ENCODE measurements at regions not wholly inside any gene's neighbourhood (a gene's known extent, or its start where the extent isn't known, plus 50 kb on each side); places are given as distances from the start of the nearest gene placed in this dataset.
"Not testable (repeated sequence)": the region's sequence is repeated elsewhere in the genome, so short reads cannot be mapped to it uniquely, and the experiment has no call there.

- ATAC-seq = no peak
Observed at GRCh38 chr13:43946281-43946680, 66.6 kb downstream of the LACC1 start.

- ATAC-seq = no peak
Observed at GRCh38 chr13:43947897-43948458, 68.3 kb downstream of the LACC1 start.

- no peak for ATAC-seq
Observed at GRCh38 chr13:43953370-43953769, 73.7 kb downstream of the LACC1 start.

- not testable (repeated sequence) for ATAC-seq
Observed at GRCh38 chr13:43956975-43957374, 77.3 kb downstream of the LACC1 start.

GRCh38 chr13:43959291-43959690, 79.6 kb downstream of the LACC1 start:
- no peak for ATAC-seq

GRCh38 chr13:43961909-43962308, 82.2 kb downstream of the LACC1 start:
- no peak for ATAC-seq

GRCh38 chr13:43963726-43964125, 84.0 kb downstream of the LACC1 start:
- no peak for ATAC-seq

GRCh38 chr13:43964698-43965458, 85.2 kb downstream of the LACC1 start:
- ATAC-seq = no peak

- no peak for ATAC-seq
Observed at GRCh38 chr13:43965459-43965845, 85.7 kb downstream of the LACC1 start.

GRCh38 chr13:43968251-43968942, 88.7 kb downstream of the LACC1 start:
- not testable (repeated sequence) for ATAC-seq

- not testable (repeated sequence) for ATAC-seq
Observed at GRCh38 chr13:43968943-43969690, 89.4 kb downstream of the LACC1 start.

- not testable (repeated sequence) for ATAC-seq
Observed at GRCh38 chr13:43969919-43970318, 90.2 kb downstream of the LACC1 start.

GRCh38 chr13:43970520-43971242, 91.0 kb downstream of the LACC1 start:
- not testable (repeated sequence) for ATAC-seq

- ATAC-seq = not testable (repeated sequence)
Observed at GRCh38 chr13:43971324-43971723, 91.6 kb downstream of the LACC1 start.

GRCh38 chr13:43977911-43978310, 98.2 kb downstream of the LACC1 start:
- no peak for ATAC-seq

- ATAC-seq = no peak
Observed at GRCh38 chr13:43978688-43979087, 99.0 kb downstream of the LACC1 start.

- no peak for ATAC-seq
Observed at GRCh38 chr13:43979492-43979891, 99.8 kb downstream of the LACC1 start.

- ATAC-seq = no peak
Observed at GRCh38 chr13:43980587-43980986, 100.9 kb downstream of the LACC1 start.

- no peak for ATAC-seq
Observed at GRCh38 chr13:43981091-43981490, 101.4 kb downstream of the LACC1 start.

GRCh38 chr13:43981512-43982301, 102.0 kb downstream of the LACC1 start:
- ATAC-seq = no peak

GRCh38 chr13:43983373-43983772, 103.7 kb downstream of the LACC1 start:
- no peak for ATAC-seq

GRCh38 chr13:43984292-43984691, 104.6 kb downstream of the LACC1 start:
- no peak for ATAC-seq

Measured in activated CD4-positive, CD25-positive, alpha-beta regulatory T cell treated with anti-CD3 and anti-CD28 coated beads, Interleukin-2, amount 50 U/mL, for 24 hours (primary cell).